Adrenal gland (tissue), 5 donors: ENCODE measurements at regions not wholly inside any gene's neighbourhood (a gene's known extent, or its start where the extent isn't known, plus 50 kb on each side); places are given as distances from the start of the nearest gene placed in this dataset.

Source experiments
- POLR2A ChIP-seq, 2 donors: fragments of 450-650 bp; IDR thresholded peaks; one replicate each; pipeline ENCODE4 v1.6.1; 2017; ENCODE audit warnings: antibody characterized with exemption in 2 of 2, mild to moderate bottlenecking in 2 of 2, moderate library complexity in 1 of 2
- TF ChIP-seq, protein P1 (sequence below), 6 experiments: fragments of 450-650 bp in 4 of 6; fragments of 200-600 bp in 2 of 6; sonication (generic) in 1 of 6; IDR thresholded peaks; 1 replicate in 5 of 6; 2 replicates in 1 of 6; pipeline versions ENCODE4 v1.5.1 to v1.8.0; 2016 to 2021; ENCODE audit warnings: antibody characterized with exemption in 6 of 6, mild to moderate bottlenecking in 2 of 6, moderate library complexity in 1 of 6
- donor health status: DM: no; HTN: no; CAD: no.

DNA sequence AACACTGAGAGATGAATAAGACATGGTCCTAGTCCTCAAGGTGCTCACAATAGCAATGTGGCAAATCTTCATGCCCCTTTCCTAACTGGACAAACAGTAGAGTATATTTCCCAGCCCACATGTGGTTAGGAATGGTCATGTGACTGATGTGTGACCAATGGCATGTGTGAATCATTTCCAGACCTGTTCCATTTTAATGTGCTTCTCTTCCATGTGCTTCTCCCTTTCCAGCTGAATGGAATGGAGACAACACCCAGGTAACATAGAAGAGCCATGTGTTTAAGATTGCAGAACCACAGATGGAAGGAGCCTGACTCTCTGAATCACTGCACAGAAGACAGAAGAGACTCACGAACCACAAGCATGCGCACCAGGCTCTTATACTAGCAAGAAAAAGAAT lies 409.9 kb upstream of the NFIA start:
- TF ChIP-seq, protein P1, sequence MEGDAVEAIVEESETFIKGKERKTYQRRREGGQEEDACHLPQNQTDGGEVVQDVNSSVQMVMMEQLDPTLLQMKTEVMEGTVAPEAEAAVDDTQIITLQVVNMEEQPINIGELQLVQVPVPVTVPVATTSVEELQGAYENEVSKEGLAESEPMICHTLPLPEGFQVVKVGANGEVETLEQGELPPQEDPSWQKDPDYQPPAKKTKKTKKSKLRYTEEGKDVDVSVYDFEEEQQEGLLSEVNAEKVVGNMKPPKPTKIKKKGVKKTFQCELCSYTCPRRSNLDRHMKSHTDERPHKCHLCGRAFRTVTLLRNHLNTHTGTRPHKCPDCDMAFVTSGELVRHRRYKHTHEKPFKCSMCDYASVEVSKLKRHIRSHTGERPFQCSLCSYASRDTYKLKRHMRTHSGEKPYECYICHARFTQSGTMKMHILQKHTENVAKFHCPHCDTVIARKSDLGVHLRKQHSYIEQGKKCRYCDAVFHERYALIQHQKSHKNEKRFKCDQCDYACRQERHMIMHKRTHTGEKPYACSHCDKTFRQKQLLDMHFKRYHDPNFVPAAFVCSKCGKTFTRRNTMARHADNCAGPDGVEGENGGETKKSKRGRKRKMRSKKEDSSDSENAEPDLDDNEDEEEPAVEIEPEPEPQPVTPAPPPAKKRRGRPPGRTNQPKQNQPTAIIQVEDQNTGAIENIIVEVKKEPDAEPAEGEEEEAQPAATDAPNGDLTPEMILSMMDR (IDR thresholded peaks at IDR 0.05): no peak
- no peak for TF ChIP-seq POLR2A (IDR thresholded peaks at IDR 0.05)
